K562 (cell line): ENCODE measurements at regions not wholly inside any gene's neighbourhood (a gene's known extent, or its start where the extent isn't known, plus 50 kb on each side); places are given as distances from the start of the nearest gene placed in this dataset.

Source experiments
- CHD1 ChIP-seq: fragments of 200-600 bp; sonication (generic); IDR thresholded peaks from one replicate; pipeline ENCODE4 v1.6.1; 2012; ENCODE audit warnings: mild to moderate bottlenecking, moderate library complexity, low read length, inconsistent platforms
- HDAC3 ChIP-seq: fragments of 450-650 bp; IDR thresholded peaks from 2 replicates; pipeline ENCODE4 v1.6.1; 2018; ENCODE audit warnings: borderline replicate concordance, mild to moderate bottlenecking, moderate library complexity; ENCODE audit not compliant: partially characterized antibody
- PHB ChIP-seq: fragments of 250-450 bp; sonication (Bioruptor Pico); IDR thresholded peaks from 2 replicates; pipeline ENCODE4 v1.5.0; 2021
- POLR2AphosphoS5 ChIP-seq: IDR thresholded peaks from 2 replicates; pipeline ENCODE4 v1.6.1; 2011; ENCODE audit warnings: mild to moderate bottlenecking, low read depth, low read length, moderate library complexity; ENCODE audit not compliant: control insufficient read depth, insufficient read depth
- U2AF1 ChIP-seq: fragments of 200-400 bp; formaldehyde crosslinking; optimal IDR thresholded peaks from 2 replicates; pipeline ENCODE3; 2017; ENCODE audit warnings: mild to moderate bottlenecking, low read depth, low read length, moderate library complexity
- ZNF274 ChIP-seq: IDR thresholded peaks from 2 replicates; pipeline ENCODE4 v1.6.1; 2011; ENCODE audit warnings: low read depth, mild to moderate bottlenecking, low read length, moderate library complexity, borderline replicate concordance
- ZNF316 ChIP-seq: fragments of 450-650 bp; IDR thresholded peaks from 2 replicates; pipeline ENCODE4 v1.6.1; 2016
- ZNF318 ChIP-seq, 2 experiments: fragments of 450-650 bp; IDR thresholded peaks; 2 replicates each; pipeline ENCODE4 v1.6.1; 2016; ENCODE audit warnings: mild to moderate bottlenecking in 2 of 2, borderline replicate concordance in 1 of 2, low read depth in 1 of 2, moderate library complexity in 1 of 2
- ZNF586 ChIP-seq: fragments of 450-650 bp; formaldehyde crosslinking; conservative IDR thresholded peaks from 2 replicates; pipeline ENCODE4 v1.4.0; 2020; ENCODE audit warnings: mild to moderate bottlenecking, moderate library complexity
- ZNF609 ChIP-seq: sonication (generic); formaldehyde crosslinking; IDR thresholded peaks from 2 replicates; pipeline ENCODE4 v1.8.1; 2023; ENCODE audit warnings: missing genetic modification reagents, mild to moderate bottlenecking, borderline replicate concordance
- ZNF76 ChIP-seq: fragments of 250-450 bp; sonication (Bioruptor Pico); IDR thresholded peaks from 2 replicates; pipeline ENCODE4 v1.4.0; 2020; ENCODE audit warnings: mild to moderate bottlenecking, moderate library complexity, borderline replicate concordance
- TF ChIP-seq, protein P1 (sequence below): IDR thresholded peaks from 3 replicates; pipeline ENCODE4 v1.6.1; 2011; ENCODE audit warnings: borderline replicate concordance, mild to moderate bottlenecking, moderate library complexity; ENCODE audit not compliant: insufficient read length; ENCODE audit errors: extremely low read depth

- TF ChIP-seq ZNF318 (IDR thresholded peaks at IDR 0.05; ENCODE audit: borderline replicate concordance in 1 of 2, low read depth in 1 of 2) (no peak), ZNF76 (CRISPR knock-in tag) (no peak), PHB (CRISPR knock-in tag) (no peak), ZNF586 (CRISPR knock-in tag) (no peak), ZNF609 (no peak), U2AF1 (no peak), CHD1 (no peak), ZNF274 (no peak), HDAC3 (no peak), POLR2AphosphoS5 (no peak), ZNF316 (peak; percentile 94)
- TF ChIP-seq, protein P1, sequence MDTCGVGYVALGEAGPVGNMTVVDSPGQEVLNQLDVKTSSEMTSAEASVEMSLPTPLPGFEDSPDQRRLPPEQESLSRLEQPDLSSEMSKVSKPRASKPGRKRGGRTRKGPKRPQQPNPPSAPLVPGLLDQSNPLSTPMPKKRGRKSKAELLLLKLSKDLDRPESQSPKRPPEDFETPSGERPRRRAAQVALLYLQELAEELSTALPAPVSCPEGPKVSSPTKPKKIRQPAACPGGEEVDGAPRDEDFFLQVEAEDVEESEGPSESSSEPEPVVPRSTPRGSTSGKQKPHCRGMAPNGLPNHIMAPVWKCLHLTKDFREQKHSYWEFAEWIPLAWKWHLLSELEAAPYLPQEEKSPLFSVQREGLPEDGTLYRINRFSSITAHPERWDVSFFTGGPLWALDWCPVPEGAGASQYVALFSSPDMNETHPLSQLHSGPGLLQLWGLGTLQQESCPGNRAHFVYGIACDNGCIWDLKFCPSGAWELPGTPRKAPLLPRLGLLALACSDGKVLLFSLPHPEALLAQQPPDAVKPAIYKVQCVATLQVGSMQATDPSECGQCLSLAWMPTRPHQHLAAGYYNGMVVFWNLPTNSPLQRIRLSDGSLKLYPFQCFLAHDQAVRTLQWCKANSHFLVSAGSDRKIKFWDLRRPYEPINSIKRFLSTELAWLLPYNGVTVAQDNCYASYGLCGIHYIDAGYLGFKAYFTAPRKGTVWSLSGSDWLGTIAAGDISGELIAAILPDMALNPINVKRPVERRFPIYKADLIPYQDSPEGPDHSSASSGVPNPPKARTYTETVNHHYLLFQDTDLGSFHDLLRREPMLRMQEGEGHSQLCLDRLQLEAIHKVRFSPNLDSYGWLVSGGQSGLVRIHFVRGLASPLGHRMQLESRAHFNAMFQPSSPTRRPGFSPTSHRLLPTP: no peak
These were observed 96.0 kb upstream of the ERRFI1 start (continued) for GRCh38 chr1:8122160-8122476.
